HEK293 (cell line): ENCODE measurements at regions not wholly inside any gene's neighbourhood (a gene's known extent, or its start where the extent isn't known, plus 50 kb on each side); places are given as distances from the start of the nearest gene placed in this dataset.

Experiments
- CTCF ChIA-PET: fragments of 350-600 bp; formaldehyde crosslinking; extraction: SDS; loops from one replicate; lab custom pipeline; 2021; ENCODE audit warnings: antibody characterized with exemption; lab: Yijun Ruan, JAX
- POLR2A ChIA-PET: fragments of 300-600 bp; formaldehyde crosslinking; extraction: SDS; loops from one replicate; lab custom pipeline; 2020; ENCODE audit warnings: antibody characterized with exemption, inconsistent platforms; lab: Yijun Ruan, JAX
- H3K27ac ChIP-seq: fragments of 200-500 bp; sonication (Bioruptor generic); 2 replicates; pipeline ENCODE4 v1.5.1; 2014; ENCODE audit warnings: low read depth, low read length, control low read depth, inconsistent platforms; ENCODE audit errors: extremely low read depth
- H3K36me3 ChIP-seq, 2 experiments: fragments of 200-500 bp in 1 of 2; sonication (Bioruptor generic) in 1 of 2; 1 replicate in 1 of 2; 2 replicates in 1 of 2; pipeline ENCODE4 v1.5.1; 2014 to 2017; ENCODE audit warnings: inconsistent platforms in 2 of 2, low read length in 2 of 2; ENCODE audit not compliant: control insufficient read depth in 2 of 2, insufficient read depth in 1 of 2
- H3K4me1 ChIP-seq: fragments of 200-500 bp; sonication (Bioruptor generic); 2 replicates; pipeline ENCODE4 v1.5.1; 2014; ENCODE audit warnings: mild to moderate bottlenecking, low read length, inconsistent platforms; ENCODE audit not compliant: control insufficient read depth, insufficient read depth
- H3K4me3 ChIP-seq: 2 replicates; pipeline ENCODE4 v1.5.1; 2011; ENCODE audit warnings: low read depth, mild to moderate bottlenecking, control low read depth, low read length, moderate library complexity
- H3K9me3 ChIP-seq: fragments of 200-500 bp; sonication (Bioruptor generic); 2 replicates; pipeline ENCODE4 v1.5.1; 2014; ENCODE audit warnings: low read depth, low read length, inconsistent platforms; ENCODE audit not compliant: control insufficient read depth, insufficient read depth
- KLF8 ChIP-seq: fragments of 450-650 bp; formaldehyde crosslinking; IDR thresholded peaks from 2 replicates; pipeline ENCODE4 v1.5.1; 2016; ENCODE audit warnings: missing biosample characterization, missing genetic modification characterization
- MYNN ChIP-seq: fragments of 450-650 bp; formaldehyde crosslinking; IDR thresholded peaks from 2 replicates; pipeline ENCODE4 v1.5.1; 2016; ENCODE audit warnings: missing biosample characterization, missing genetic modification characterization, borderline replicate concordance
- SCRT1 ChIP-seq: fragments of 450-650 bp; formaldehyde crosslinking; IDR thresholded peaks from 2 replicates; pipeline ENCODE4 v1.5.1; 2016; ENCODE audit warnings: missing biosample characterization, missing genetic modification characterization, borderline replicate concordance
- WT1 ChIP-seq: fragments of 450-650 bp; formaldehyde crosslinking; IDR thresholded peaks from 2 replicates; pipeline ENCODE4 v1.5.1; 2016; ENCODE audit warnings: missing biosample characterization, missing genetic modification characterization
- ZBTB17 ChIP-seq: fragments of 450-650 bp; formaldehyde crosslinking; IDR thresholded peaks from 2 replicates; pipeline ENCODE4 v1.5.1; 2016; ENCODE audit warnings: missing biosample characterization, missing genetic modification characterization
- ZBTB8A ChIP-seq: fragments of 450-650 bp; formaldehyde crosslinking; IDR thresholded peaks from 2 replicates; pipeline ENCODE4 v1.5.1; 2016; ENCODE audit warnings: missing biosample characterization, missing genetic modification characterization
- ZNF114 ChIP-seq: fragments of 450-650 bp; formaldehyde crosslinking; IDR thresholded peaks from 2 replicates; pipeline ENCODE4 v1.5.0; 2017; ENCODE audit warnings: missing biosample characterization, missing genetic modification characterization
- ZNF138 ChIP-seq: fragments of 450-650 bp; formaldehyde crosslinking; IDR thresholded peaks from 2 replicates; pipeline ENCODE4 v1.5.1; 2016; ENCODE audit warnings: missing biosample characterization, missing genetic modification characterization, borderline replicate concordance
- ZNF140 ChIP-seq: fragments of 450-650 bp; formaldehyde crosslinking; IDR thresholded peaks from 2 replicates; pipeline ENCODE4 v1.5.1; 2016; ENCODE audit warnings: missing biosample characterization, missing genetic modification characterization
- ZNF155 ChIP-seq: fragments of 450-650 bp; formaldehyde crosslinking; IDR thresholded peaks from 2 replicates; pipeline ENCODE4 v1.5.1; 2016; ENCODE audit warnings: missing biosample characterization, missing genetic modification characterization
- ZNF184 ChIP-seq: fragments of 450-650 bp; IDR thresholded peaks from 2 replicates; pipeline ENCODE4 v1.5.1; 2018; ENCODE audit warnings: missing biosample characterization, mild to moderate bottlenecking, missing genetic modification characterization
- ZNF266 ChIP-seq: fragments of 450-650 bp; formaldehyde crosslinking; IDR thresholded peaks from 2 replicates; pipeline ENCODE4 v1.5.1; 2016; ENCODE audit warnings: missing biosample characterization, missing genetic modification characterization, low read depth
- ZNF324 ChIP-seq: fragments of 450-650 bp; formaldehyde crosslinking; IDR thresholded peaks from 2 replicates; pipeline ENCODE4 v1.5.1; 2016; ENCODE audit warnings: missing biosample characterization, missing genetic modification characterization
- ZNF404 ChIP-seq: fragments of 450-650 bp; formaldehyde crosslinking; IDR thresholded peaks from 2 replicates; pipeline ENCODE4 v1.5.1; 2017; ENCODE audit warnings: missing biosample characterization, missing genetic modification characterization
- ZNF423 ChIP-seq: fragments of 450-650 bp; formaldehyde crosslinking; IDR thresholded peaks from 2 replicates; pipeline ENCODE4 v1.5.1; 2016; ENCODE audit warnings: missing biosample characterization, missing genetic modification characterization
- ZNF529 ChIP-seq: fragments of 450-650 bp; formaldehyde crosslinking; IDR thresholded peaks from 2 replicates; pipeline ENCODE4 v1.5.1; 2017; ENCODE audit warnings: missing genetic modification characterization, missing biosample characterization; ENCODE audit not compliant: insufficient replicate concordance
- ZNF530 ChIP-seq: fragments of 450-650 bp; formaldehyde crosslinking; IDR thresholded peaks from 2 replicates; pipeline ENCODE4 v1.5.1; 2016; ENCODE audit warnings: low read depth, missing biosample characterization, missing genetic modification characterization
- ZNF610 ChIP-seq: fragments of 450-650 bp; formaldehyde crosslinking; IDR thresholded peaks from 2 replicates; pipeline ENCODE4 v1.5.1; 2016; ENCODE audit warnings: missing biosample characterization, missing genetic modification characterization, borderline replicate concordance
- ZNF623 ChIP-seq: fragments of 450-650 bp; formaldehyde crosslinking; IDR thresholded peaks from 2 replicates; pipeline ENCODE4 v1.5.1; 2016; ENCODE audit warnings: missing biosample characterization, missing genetic modification characterization
- ZNF629 ChIP-seq: fragments of 450-650 bp; formaldehyde crosslinking; IDR thresholded peaks from 2 replicates; pipeline ENCODE4 v1.5.1; 2017; ENCODE audit warnings: missing biosample characterization, missing genetic modification characterization
- ZNF670 ChIP-seq: fragments of 450-650 bp; formaldehyde crosslinking; IDR thresholded peaks from 2 replicates; pipeline ENCODE4 v1.5.1; 2016; ENCODE audit warnings: missing biosample characterization, missing genetic modification characterization, low read depth
- ZNF747 ChIP-seq: fragments of 450-650 bp; formaldehyde crosslinking; IDR thresholded peaks from 2 replicates; pipeline ENCODE4 v1.5.1; 2016; ENCODE audit warnings: missing biosample characterization, missing genetic modification characterization
- ZNF837 ChIP-seq: fragments of 450-650 bp; formaldehyde crosslinking; IDR thresholded peaks from 2 replicates; pipeline ENCODE4 v1.5.1; 2016; ENCODE audit warnings: missing biosample characterization, missing genetic modification characterization
- ZXDB ChIP-seq: fragments of 450-650 bp; formaldehyde crosslinking; IDR thresholded peaks from 2 replicates; pipeline ENCODE4 v1.5.1; 2016; ENCODE audit warnings: missing biosample characterization, missing genetic modification characterization
- TF ChIP-seq, protein P1 (sequence below): fragments of 450-650 bp; formaldehyde crosslinking; IDR thresholded peaks from 2 replicates; pipeline ENCODE4 v1.5.1; 2016; ENCODE audit warnings: missing biosample characterization, missing genetic modification characterization
- TF ChIP-seq, protein P2 (sequence below): fragments of 450-650 bp; formaldehyde crosslinking; IDR thresholded peaks from 2 replicates; pipeline ENCODE4 v1.5.1; 2016; ENCODE audit warnings: missing biosample characterization, missing genetic modification characterization
- TF ChIP-seq, protein P3 (sequence below): fragments of 450-650 bp; formaldehyde crosslinking; IDR thresholded peaks from 2 replicates; pipeline ENCODE4 v1.5.1; 2017; ENCODE audit warnings: missing biosample characterization, missing genetic modification characterization

- CTCF ChIA-PET: no interaction called here
- TF ChIP-seq ZNF184 (tag by site-specific recombination) (no peak), ZNF266 (tag by site-specific recombination) (no peak), ZNF140 (tag by site-specific recombination) (no peak), ZNF423 (tag by site-specific recombination) (no peak), ZXDB (tag by site-specific recombination) (no peak), ZNF747 (tag by site-specific recombination) (no peak), ZNF529 (tag by site-specific recombination) (no peak), ZNF138 (tag by site-specific recombination) (no peak), SCRT1 (tag by site-specific recombination) (no peak), ZNF155 (no peak), ZBTB17 (no peak), ZNF114 (tag by site-specific recombination) (no peak), KLF8 (no peak), ZNF404 (no peak), ZNF610 (tag by site-specific recombination) (no peak), WT1 (tag by site-specific recombination) (no peak), ZNF629 (no peak)
- TF ChIP-seq, protein P1, sequence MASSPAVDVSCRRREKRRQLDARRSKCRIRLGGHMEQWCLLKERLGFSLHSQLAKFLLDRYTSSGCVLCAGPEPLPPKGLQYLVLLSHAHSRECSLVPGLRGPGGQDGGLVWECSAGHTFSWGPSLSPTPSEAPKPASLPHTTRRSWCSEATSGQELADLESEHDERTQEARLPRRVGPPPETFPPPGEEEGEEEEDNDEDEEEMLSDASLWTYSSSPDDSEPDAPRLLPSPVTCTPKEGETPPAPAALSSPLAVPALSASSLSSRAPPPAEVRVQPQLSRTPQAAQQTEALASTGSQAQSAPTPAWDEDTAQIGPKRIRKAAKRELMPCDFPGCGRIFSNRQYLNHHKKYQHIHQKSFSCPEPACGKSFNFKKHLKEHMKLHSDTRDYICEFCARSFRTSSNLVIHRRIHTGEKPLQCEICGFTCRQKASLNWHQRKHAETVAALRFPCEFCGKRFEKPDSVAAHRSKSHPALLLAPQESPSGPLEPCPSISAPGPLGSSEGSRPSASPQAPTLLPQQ (tag by site-specific recombination): no peak
- TF ChIP-seq, protein P2, sequence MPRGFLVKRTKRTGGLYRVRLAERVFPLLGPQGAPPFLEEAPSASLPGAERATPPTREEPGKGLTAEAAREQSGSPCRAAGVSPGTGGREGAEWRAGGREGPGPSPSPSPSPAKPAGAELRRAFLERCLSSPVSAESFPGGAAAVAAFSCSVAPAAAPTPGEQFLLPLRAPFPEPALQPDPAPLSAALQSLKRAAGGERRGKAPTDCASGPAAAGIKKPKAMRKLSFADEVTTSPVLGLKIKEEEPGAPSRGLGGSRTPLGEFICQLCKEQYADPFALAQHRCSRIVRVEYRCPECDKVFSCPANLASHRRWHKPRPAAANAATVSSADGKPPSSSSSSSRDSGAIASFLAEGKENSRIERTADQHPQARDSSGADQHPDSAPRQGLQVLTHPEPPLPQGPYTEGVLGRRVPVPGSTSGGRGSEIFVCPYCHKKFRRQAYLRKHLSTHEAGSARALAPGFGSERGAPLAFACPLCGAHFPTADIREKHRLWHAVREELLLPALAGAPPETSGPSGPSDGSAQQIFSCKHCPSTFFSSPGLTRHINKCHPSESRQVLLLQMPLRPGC (tag by site-specific recombination): no peak
- Histone ChIP-seq H3K4me3 (no peak overlapping the region), H3K36me3 (no peaks in the 10 kb centered on the region), H3K27ac (no peak overlapping the region), H3K4me1 (no peaks in the 10 kb centered on the region), H3K9me3 (no peaks in the 10 kb centered on the region)
- POLR2A ChIA-PET: no interaction called here
Measured at GRCh38 chr3:35439663-35440062, 199.7 kb upstream of the ARPP21 start.

GRCh38 chr3:35440826-35441225 lies 198.5 kb upstream of the ARPP21 start:
- Histone ChIP-seq H3K36me3 (no peaks in the 10 kb centered on the region), H3K4me3 (no peak overlapping the region), H3K9me3 (no peaks in the 10 kb centered on the region), H3K4me1 (no peaks in the 10 kb centered on the region)
- ChIA-PET POLR2A (no interaction called here), CTCF (no interaction called here)
- TF ChIP-seq, protein P3, sequence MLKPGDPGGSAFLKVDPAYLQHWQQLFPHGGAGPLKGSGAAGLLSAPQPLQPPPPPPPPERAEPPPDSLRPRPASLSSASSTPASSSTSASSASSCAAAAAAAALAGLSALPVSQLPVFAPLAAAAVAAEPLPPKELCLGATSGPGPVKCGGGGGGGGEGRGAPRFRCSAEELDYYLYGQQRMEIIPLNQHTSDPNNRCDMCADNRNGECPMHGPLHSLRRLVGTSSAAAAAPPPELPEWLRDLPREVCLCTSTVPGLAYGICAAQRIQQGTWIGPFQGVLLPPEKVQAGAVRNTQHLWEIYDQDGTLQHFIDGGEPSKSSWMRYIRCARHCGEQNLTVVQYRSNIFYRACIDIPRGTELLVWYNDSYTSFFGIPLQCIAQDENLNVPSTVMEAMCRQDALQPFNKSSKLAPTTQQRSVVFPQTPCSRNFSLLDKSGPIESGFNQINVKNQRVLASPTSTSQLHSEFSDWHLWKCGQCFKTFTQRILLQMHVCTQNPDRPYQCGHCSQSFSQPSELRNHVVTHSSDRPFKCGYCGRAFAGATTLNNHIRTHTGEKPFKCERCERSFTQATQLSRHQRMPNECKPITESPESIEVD: no peak
- TF ChIP-seq ZNF837 (no peak), ZNF623 (tag by site-specific recombination) (no peak), ZNF629 (no peak), MYNN (tag by site-specific recombination) (no peak), ZBTB8A (no peak), ZNF423 (tag by site-specific recombination) (no peak), ZNF670 (tag by site-specific recombination) (no peak), ZNF530 (tag by site-specific recombination) (no peak), ZNF324 (no peak)
- TF ChIP-seq, all 188 proteins: peak for 0
- no peak overlapping the region for H3K27ac ChIP-seq
